GM12872 (cell line): ENCODE measurements at regions not wholly inside any gene's neighbourhood (a gene's known extent, or its start where the extent isn't known, plus 50 kb on each side); places are given as distances from the start of the nearest gene placed in this dataset.

Experiments
- TF ChIP-seq, protein P1 (sequence below): IDR thresholded peaks from 3 replicates; pipeline ENCODE4 v1.5.1; 2011; ENCODE audit warnings: low read depth, mild to moderate bottlenecking, low read length, moderate library complexity; ENCODE audit not compliant: insufficient read depth

DNA sequence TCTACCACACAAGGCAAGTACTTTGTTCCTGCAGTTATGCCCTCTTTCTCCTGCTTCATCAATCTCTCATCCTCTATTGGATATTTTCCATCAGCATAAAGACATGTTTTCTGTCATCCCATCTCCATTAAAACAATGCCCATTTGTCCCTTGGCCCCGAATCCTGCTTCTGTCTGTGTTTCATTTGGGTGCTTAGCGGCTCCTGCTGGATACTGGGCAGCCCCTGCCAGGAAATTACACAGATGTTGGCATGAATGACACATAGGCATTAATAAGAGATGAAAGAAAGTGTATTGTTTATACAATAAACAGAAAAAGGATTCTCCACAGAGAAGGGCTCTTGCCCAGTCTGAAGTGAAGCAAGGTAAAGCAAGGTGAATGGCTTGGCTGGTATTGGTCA is 765.3 kb downstream of the REEP3 start:
- TF ChIP-seq, protein P1, sequence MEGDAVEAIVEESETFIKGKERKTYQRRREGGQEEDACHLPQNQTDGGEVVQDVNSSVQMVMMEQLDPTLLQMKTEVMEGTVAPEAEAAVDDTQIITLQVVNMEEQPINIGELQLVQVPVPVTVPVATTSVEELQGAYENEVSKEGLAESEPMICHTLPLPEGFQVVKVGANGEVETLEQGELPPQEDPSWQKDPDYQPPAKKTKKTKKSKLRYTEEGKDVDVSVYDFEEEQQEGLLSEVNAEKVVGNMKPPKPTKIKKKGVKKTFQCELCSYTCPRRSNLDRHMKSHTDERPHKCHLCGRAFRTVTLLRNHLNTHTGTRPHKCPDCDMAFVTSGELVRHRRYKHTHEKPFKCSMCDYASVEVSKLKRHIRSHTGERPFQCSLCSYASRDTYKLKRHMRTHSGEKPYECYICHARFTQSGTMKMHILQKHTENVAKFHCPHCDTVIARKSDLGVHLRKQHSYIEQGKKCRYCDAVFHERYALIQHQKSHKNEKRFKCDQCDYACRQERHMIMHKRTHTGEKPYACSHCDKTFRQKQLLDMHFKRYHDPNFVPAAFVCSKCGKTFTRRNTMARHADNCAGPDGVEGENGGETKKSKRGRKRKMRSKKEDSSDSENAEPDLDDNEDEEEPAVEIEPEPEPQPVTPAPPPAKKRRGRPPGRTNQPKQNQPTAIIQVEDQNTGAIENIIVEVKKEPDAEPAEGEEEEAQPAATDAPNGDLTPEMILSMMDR, result no peak

DNA sequence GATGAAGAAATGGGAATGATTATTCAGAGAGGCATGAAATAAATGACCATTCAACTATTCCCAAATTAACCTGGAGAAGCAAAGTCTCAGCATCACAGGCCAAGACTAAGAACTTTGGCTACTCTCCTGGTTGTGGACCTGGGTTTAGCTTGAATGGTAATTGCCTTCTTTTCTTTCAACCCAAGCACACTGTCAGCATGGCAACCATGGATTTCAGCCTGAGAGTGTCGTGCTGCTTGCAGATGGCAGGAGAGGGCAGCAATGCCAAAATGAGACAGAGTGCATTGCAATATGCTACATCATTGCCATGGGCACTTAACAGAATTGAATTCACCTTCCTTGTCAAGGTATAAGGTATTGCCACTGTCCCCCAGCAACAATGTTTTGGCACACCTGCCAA is 767.2 kb downstream of the REEP3 start:
- TF ChIP-seq, protein P1, result no peak

GRCh38 chr10:64303566-64303965 is 782.4 kb downstream of the REEP3 start:
- TF ChIP-seq, protein P1, result no peak

GRCh38 chr10:64306729-64307327 is 785.6 kb downstream of the REEP3 start:
- TF ChIP-seq, protein P1, result no peak

DNA sequence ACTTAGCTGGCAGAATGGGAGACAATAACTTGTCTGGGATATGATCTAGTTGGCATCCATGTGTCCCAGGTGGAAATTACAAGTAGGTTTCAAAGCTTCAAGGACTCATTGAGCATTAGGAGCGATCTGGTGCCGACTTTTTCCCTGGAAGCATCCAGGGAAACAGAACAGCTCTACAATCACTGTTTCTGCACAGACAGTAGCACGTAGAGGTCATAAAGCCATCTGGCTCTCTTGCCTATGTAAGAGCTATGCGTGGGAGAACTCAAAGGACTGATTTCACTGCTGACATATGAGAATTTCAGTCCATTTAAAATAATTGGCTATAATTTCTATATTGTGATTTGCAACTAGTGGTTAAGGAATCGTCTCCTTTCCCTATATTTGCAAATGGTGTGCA is 791.7 kb downstream of the REEP3 start:
- TF ChIP-seq, protein P1, result no peak

DNA sequence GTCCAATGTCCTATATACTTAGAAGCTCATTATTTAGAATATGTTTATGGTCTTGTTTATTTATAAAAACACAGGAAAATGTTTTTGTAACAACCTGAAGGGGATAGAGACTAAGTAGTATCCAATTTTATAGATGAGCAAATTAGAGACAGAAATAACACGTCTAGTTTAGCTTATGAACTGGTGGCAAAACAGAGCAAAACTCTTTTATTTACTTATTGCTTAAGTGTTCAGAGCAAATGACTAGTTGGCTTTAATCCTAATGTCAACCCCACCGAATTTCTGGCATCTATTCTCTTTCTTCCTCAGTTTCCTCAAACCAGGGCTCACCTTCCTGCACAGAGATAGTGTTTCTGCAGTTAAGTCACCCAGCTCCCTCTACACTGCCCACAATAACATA is 792.8 kb downstream of the REEP3 start:
- TF ChIP-seq, protein P1, result no peak

- TF ChIP-seq, protein P1, result no peak
Measured at GRCh38 chr10:64316416-64316815, 795.2 kb downstream of the REEP3 start.
